OCI-LY7 (cell line): ENCODE measurements at regions not wholly inside any gene's neighbourhood (a gene's known extent, or its start where the extent isn't known, plus 50 kb on each side); places are given as distances from the start of the nearest gene placed in this dataset.

Experiments
- EZH2phosphoT487 ChIP-seq: fragments of 200-600 bp; sonication (generic); IDR thresholded peaks from 2 replicates; pipeline ENCODE4 v1.6.1; 2018; ENCODE audit warnings: low read depth, borderline replicate concordance, mild to moderate bottlenecking, mixed run types, antibody characterized with exemption, low read length, moderate library complexity, mixed read lengths
- TF ChIP-seq, protein P1 (sequence below): fragments of 200-600 bp; sonication (generic); conservative IDR thresholded peaks from 2 replicates; pipeline ENCODE4 v1.5.1; 2014; ENCODE audit warnings: mild to moderate bottlenecking, antibody characterized with exemption, low read length, moderate library complexity, mixed read lengths

DNA sequence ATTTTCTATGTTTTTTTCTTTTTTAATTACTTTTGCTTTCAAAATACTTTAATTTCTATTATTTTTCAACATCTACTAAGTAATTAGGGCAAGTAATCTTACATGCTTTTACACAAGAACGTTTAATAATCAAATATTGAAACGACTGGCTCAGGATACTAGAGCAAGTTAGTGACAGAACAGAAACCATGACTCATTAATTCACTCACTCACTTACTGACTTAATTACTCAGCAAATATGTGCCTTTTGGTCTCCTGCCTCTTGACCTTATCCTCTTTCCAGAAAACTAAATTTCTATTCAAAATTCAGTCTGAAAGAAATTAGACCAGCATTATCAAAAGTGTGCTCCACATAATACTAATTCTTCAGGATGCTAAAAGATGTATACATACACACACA lies 314.9 kb upstream of the TEX13C start:
- TF ChIP-seq, protein P1, sequence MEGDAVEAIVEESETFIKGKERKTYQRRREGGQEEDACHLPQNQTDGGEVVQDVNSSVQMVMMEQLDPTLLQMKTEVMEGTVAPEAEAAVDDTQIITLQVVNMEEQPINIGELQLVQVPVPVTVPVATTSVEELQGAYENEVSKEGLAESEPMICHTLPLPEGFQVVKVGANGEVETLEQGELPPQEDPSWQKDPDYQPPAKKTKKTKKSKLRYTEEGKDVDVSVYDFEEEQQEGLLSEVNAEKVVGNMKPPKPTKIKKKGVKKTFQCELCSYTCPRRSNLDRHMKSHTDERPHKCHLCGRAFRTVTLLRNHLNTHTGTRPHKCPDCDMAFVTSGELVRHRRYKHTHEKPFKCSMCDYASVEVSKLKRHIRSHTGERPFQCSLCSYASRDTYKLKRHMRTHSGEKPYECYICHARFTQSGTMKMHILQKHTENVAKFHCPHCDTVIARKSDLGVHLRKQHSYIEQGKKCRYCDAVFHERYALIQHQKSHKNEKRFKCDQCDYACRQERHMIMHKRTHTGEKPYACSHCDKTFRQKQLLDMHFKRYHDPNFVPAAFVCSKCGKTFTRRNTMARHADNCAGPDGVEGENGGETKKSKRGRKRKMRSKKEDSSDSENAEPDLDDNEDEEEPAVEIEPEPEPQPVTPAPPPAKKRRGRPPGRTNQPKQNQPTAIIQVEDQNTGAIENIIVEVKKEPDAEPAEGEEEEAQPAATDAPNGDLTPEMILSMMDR: no peak
- TF ChIP-seq EZH2phosphoT487: no peak
